ENCODE measurements at regions not wholly inside any gene's neighbourhood (a gene's known extent, or its start where the extent isn't known, plus 50 kb on each side); places are given as distances from the start of the nearest gene placed in this dataset.

GRCh38 chr14:25895740-25896139 lies 702.1 kb downstream of the NOVA1 start:
- no peak for TF ChIP-seq YY1 (IDR thresholded peaks at IDR 0.05; ENCODE audit: insufficient read depth, insufficient read length)
- TF ChIP-seq ZNF274 (IDR thresholded peaks at IDR 0.05; ENCODE audit: low read depth, low read length), result no peak
- TF ChIP-seq SUZ12 (IDR thresholded peaks at IDR 0.05; ENCODE audit: extremely low read depth, insufficient read depth, insufficient read length), result no peak
